ENCODE measurements at regions not wholly inside any gene's neighbourhood (a gene's known extent, or its start where the extent isn't known, plus 50 kb on each side); places are given as distances from the start of the nearest gene placed in this dataset.

DNA sequence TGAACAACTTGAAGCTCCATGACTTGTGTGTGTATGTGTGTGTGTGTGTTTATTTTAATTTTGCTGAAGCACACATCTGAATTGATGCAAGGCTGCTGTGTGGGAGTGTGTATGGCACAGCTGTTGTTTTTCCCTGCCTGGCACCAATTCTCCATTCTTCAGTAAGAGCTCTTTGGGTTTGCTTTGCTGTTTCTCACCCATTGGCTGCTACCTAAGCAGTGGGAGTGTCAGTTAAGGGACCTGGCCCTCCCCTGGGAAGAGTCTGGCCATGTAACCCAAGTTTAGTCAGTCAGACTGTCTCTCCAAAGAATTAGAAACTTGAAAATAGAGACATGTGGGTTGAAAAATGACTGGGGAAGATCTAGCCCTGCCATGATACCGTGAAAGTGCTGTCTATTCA lies 126.2 kb upstream of the SYNPR start:
- H3K4me3 ChIP-seq (ENCODE audit: low read length), result no peak overlapping the region
- DNase-seq (ENCODE audit: low read depth, low spot score), result no peak

DNA sequence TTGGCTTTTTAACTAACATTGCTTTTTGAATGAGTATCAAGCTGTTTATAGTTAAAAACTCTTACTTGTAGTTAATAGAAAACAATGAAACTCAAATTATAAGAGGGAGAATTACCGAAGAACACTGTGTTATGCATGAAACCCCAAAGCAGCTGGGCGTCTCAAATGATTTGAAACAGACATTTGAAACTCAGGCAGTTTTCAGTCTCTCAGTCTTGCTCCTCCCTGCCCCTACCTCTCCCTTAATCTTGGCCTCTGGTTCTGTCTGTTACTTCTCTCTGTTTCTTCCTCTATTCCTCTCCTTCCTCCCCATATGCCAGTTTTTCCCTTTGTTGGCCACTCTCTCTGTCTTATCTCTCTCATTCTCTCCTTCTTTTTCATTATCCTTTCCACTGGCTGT lies 118.3 kb upstream of the SYNPR start:
- DNase-seq (ENCODE audit: low read depth, low spot score), result no peak
- no peak overlapping the region for H3K4me3 ChIP-seq (ENCODE audit: low read length)

DNA sequence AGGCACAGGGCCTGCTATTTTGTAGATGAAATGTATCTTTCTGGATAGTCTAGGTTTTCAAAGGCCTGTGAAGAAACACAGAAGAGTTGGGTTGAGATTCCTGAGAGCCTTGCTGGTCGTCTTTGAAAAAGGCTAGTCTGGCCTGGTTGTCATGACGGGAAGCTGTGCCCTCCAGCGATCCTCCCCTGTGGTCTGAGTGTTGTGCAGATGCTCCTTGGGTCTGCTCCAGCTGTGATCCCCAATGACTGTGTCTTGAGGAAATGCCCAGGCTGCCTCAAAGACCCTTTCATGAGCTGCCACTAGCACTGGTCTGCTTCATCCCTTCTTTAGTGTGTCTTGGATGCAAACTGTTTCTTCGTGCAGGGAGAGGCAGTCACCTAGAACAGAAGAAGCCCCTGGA lies 111.0 kb upstream of the SYNPR start:
- DNase-seq (ENCODE audit: low read depth, low spot score), result no peak
- H3K4me3 ChIP-seq (ENCODE audit: low read length), result no peak overlapping the region

DNA sequence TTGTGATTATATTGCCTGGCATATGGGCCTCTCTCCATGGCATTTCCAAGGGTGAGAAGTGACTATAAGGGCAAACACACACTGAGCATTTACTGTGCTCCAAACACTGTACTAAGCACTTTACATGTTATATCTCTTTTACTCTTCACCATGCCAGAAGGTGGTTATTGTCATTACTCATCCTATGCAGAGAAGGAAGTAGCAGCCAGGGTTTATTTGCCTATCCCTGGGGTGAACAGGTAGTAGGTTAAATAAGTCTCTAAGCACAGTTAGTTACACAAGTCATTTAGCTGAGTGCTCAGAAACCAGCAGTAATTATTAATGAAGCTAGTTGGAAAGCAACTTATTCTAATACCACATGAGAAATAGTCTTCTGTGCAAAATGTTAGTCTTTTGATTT lies 109.9 kb upstream of the SYNPR start:
- H3K4me3 ChIP-seq (ENCODE audit: low read length), result no peak overlapping the region
- DNase-seq (ENCODE audit: low read depth, low spot score), result no peak

DNA sequence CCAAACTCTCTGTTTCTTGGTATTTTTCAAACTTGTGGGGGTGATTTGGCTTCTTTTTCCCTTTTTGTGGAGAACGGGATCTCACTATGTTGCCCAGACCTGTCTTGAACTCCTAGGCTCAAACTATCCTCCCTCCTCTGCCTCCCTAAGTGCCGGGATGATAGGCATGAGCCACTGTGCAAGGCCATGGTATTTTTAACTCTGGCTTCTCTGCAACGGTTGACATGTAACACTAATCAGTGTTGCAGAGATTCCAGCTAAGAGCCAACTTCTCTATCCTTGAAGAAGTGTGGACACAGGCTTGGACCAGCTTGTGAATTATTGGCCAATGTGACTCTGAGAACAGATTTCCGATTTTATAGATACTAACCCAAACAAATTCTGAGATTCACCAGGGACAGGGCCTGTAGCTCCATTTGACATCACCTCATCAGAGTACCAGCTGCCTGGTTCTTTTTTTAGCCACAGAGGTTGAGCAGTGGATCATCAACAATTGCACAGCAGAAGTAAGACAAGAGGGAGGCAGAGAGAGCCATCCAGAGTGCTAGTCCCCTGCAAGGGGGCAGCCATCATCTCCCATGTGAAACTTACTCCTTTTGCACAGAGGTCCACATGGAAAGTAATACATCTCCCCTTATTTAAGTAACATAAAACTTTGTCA lies 98.1 kb upstream of the SYNPR start:
- H3K4me3 ChIP-seq (ENCODE audit: low read length), result no peak overlapping the region
- DNase-seq (ENCODE audit: low read depth, low spot score), result no peak

DNA sequence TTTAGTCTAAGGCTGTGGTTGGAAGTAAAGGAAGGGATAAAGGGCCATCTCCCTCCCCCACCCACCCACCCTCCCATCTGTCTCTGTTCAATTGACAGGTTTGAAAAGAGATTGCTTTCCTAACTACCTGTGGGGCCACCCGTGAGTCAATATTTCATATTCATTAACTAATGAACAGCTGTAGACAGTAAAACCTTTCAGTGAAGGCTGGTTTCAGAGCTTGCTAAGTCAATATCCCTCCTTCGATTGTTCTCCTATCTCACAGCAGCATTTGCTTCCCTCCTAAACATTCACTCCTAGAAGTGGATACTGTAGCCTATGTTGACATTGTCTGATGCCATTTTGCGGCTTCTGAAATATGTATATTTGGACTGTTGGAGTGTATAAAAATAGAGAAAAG lies 85.9 kb upstream of the SYNPR start:
- no peak overlapping the region for H3K4me3 ChIP-seq (ENCODE audit: low read length)
- no peak for DNase-seq (ENCODE audit: low read depth, low spot score)

DNA sequence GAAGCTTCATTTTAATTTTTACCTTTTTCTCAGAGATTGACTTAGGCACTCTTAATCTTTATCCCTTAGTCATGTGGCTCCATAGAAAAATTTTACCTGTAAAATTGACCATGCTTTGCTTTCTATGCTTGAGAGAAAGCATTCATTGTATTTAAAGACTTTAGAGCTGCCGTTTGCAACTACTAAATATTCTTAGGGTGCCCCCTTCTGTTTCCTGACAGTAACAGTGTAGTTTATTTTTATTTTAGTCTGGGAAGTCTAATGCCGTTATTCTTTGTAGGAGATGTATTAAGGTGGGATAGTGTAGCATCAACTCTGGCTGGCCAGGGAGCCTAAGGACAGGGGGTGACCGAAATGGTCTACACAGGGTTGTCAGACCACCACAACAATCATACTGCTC lies 84.5 kb upstream of the SYNPR start:
- peak; percentile 9 for DNase-seq (ENCODE audit: low read depth, low spot score)
- H3K4me3 ChIP-seq (ENCODE audit: low read length), result no peak overlapping the region

DNA sequence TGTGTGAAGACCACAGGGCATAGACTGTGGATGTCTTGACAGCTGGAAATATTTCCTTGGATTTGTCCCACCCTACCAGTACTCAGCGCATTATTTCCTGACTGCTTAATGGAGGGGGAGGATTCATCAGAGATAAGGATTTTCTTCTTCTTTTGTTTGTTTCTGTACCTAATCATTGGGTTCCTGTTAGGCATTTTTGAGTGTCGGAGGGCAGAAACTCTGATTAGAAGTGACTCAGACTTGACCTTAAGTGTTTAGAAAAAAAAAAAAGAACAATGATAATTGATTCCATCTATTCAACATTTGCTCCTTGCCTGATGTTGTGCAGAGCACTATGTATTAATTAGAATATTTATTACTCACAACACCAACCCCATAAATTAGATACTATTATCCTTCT lies 78.5 kb upstream of the SYNPR start:
- no peak overlapping the region for H3K4me3 ChIP-seq (ENCODE audit: low read length)
- DNase-seq (ENCODE audit: low read depth, low spot score), result no peak

DNA sequence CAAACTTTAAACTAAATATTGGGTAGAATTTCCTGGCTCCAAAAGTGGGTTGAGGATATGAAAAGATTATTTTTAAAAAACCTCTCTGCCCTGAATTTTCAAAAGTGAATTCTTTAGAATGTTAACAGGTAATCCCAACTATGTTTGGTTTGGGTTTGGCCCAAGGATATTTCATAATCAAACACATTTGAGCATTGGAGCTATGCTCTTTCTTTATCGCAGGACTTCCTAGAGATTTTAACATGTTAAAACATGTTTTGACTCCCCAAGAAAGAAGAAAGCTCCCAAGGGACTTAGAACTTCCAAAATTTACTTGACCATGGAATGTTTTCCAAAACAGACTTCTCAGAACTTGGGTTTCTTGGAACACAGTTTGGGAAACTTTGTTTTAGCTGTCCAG lies 75.6 kb upstream of the SYNPR start:
- no peak for DNase-seq (ENCODE audit: low read depth, low spot score)
- H3K4me3 ChIP-seq (ENCODE audit: low read length), result no peak overlapping the region

DNA sequence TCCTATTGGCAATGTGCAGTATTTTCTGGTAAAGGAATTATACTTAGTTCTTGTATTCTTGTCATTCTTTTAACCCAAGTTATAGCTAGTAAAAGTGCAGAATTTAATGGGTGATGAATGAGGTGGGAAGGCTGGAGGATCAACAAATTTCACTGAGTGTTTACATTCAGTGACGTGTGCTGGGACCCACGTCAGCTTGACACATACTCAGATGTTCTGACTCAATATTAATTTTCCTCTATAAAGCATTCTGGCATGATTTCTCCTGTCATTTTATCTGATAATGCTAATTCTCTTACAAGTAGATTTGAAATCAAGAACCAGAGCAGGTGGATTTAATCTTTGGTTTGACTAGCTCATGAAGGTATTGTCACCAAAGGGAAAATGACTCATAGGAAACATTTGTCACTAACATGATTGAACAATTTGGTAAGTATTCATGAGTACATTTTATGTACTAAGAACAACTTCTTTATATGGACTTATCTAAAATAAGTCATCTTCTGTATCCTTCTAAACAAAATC lies 71.0 kb upstream of the SYNPR start:
- DNase-seq (ENCODE audit: low read depth, low spot score), result no peak

DNA sequence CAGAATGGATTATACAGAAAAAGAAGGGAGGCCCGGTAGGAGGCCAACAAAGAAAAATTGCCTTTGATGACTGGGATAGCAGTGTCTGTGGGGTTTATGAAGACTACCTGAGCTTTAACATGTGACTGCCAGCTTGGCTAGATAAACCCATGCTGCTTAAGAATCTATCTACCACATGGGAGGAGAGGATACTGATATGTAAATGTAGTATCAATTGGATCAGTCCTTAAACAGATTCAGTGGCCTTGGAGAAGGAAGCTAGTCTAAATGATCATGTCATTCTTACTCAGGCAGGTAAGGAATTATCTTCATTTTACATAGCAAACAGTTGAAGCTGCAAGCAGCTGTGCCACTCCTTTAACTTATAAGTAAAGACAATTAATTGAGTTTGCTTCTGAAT lies 50.0 kb upstream of the SYNPR start:
- no peak overlapping the region for H3K4me3 ChIP-seq (ENCODE audit: low read length)
- no peak for DNase-seq (ENCODE audit: low read depth, low spot score)

More for the DNA sequence above, 71.0 kb upstream of the SYNPR start:
- H3K4me3 ChIP-seq (ENCODE audit: low read length), result no peak overlapping the region
